HG03460 (cell line): ENCODE measurements at regions not wholly inside any gene's neighbourhood (a gene's known extent, or its start where the extent isn't known, plus 50 kb on each side); places are given as distances from the start of the nearest gene placed in this dataset.
"Not testable (repeated sequence)": the region's sequence is repeated elsewhere in the genome, so short reads cannot be mapped to it uniquely, and the experiment has no call there.

ENCODE experiments used
- ATAC-seq: cut with Tn5 transposase; IDR thresholded peaks from one replicate; pipeline ENCODE4 v1.9.1; 2021; ENCODE audit not compliant: unreplicated experiment

GRCh38 chr1:118479351-118479750 lies 294.3 kb upstream of the SPAG17 start:
- no peak for ATAC-seq

- ATAC-seq = no peak
Measured at GRCh38 chr1:118473825-118474224, 288.8 kb upstream of the SPAG17 start.

DNA sequence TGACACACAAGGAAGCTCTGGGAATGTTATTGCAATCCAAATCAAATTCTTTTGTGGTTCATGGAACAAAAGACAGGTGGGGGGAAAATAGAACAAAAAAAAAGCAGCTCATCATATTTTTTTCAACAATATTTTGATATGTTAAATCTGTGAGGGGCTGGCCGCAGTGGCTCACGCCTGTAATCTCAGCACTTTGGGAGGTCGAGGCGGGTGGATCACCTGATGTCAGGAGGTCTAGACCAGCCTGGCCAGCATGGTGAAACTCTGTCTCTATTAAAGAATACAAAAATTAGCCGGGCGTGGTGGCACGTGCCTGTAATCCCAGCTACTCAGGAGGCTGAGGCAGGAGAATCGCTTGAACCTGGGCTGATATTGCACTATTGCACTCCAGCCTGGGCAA lies 279.4 kb upstream of the SPAG17 start:
- not testable (repeated sequence) for ATAC-seq

DNA sequence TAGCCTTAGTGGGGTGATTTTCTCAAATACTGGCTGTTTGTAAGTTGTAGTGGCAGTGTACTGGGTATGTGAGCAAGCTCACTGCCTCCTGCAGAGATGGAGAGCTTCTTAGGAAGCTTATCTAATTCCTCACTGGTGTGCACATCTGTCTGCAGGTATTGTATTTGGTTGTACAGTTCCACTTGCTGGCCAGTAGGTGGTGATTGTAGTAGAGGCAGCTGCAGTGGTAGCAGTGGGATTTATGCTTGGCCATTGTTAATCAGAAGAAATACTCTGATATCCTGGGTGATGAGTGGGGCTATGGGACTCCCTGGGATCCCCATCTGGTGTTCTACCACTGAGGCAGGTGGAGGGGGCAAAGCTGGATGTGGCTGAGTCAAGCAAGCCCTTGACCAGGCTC lies 276.1 kb upstream of the SPAG17 start:
- ATAC-seq = no peak

GRCh38 chr1:118459871-118460270 lies 274.8 kb upstream of the SPAG17 start:
- no peak for ATAC-seq

GRCh38 chr1:118453856-118454255 lies 268.8 kb upstream of the SPAG17 start:
- ATAC-seq = not testable (repeated sequence)

- no peak for ATAC-seq
Measured at GRCh38 chr1:118445156-118445555, 260.1 kb upstream of the SPAG17 start.

- no peak for ATAC-seq
Measured at GRCh38 chr1:118442214-118442613, 257.2 kb upstream of the SPAG17 start.

DNA sequence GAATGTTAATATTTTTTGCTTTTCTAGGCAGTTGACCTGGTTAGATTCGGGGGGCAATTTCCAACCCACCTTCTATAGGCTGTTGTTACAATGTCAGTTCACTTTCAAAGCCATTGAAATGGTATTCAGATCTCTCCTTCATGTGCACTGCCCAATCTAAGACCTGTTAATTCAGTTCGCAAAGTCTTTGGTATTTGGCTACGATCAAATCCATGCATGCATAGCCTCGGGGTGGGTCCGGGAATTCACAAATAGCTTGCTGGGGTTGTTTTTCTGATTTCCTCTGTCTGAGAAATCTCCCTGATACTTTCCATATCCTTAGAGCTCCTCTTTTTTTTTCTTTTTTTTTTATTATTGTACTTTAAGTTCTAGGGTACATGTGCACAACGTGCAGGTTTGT lies 252.6 kb upstream of the SPAG17 start:
- no peak for ATAC-seq

DNA sequence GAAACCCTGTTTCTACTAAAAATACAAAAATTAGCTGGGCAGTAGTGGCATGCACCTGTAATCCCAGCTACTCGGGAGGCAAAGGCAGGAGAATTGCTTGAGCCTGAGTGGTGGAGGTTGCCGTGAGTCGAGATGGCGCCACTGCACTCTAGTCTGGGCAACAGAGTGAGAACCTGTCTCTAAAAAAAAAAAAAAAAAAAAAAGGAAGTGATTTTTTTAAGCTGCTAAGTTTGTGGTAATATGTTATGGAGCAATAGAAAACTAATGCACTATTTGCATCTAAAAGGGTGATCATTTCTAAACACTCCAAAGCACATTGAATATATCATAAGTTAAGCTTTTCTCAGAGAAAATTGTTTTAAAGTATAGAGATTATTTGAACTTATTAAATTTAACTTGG lies 244.8 kb upstream of the SPAG17 start:
- no peak for ATAC-seq

- ATAC-seq = no peak
Measured at GRCh38 chr1:118421868-118422350, 236.9 kb upstream of the SPAG17 start.

- ATAC-seq = no peak
Measured at GRCh38 chr1:118404024-118404423, 219.0 kb upstream of the SPAG17 start.

DNA sequence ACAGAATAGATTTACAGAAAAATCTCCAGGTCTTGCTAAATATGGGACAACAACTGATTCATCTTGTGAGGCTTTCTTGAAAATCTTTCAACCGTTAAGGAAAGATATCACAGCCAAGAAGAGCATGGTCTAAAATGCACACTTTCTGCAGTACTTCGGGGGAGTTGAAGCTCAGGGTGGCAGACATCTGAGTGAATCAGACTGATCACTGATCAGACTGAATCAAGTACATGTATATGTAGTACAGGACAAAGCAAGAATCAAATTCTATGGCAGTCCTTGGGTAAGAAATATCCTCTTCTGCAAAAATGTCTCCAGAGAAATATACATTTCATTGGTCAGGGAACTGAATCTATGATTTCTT lies 212.4 kb upstream of the SPAG17 start:
- no peak for ATAC-seq

DNA sequence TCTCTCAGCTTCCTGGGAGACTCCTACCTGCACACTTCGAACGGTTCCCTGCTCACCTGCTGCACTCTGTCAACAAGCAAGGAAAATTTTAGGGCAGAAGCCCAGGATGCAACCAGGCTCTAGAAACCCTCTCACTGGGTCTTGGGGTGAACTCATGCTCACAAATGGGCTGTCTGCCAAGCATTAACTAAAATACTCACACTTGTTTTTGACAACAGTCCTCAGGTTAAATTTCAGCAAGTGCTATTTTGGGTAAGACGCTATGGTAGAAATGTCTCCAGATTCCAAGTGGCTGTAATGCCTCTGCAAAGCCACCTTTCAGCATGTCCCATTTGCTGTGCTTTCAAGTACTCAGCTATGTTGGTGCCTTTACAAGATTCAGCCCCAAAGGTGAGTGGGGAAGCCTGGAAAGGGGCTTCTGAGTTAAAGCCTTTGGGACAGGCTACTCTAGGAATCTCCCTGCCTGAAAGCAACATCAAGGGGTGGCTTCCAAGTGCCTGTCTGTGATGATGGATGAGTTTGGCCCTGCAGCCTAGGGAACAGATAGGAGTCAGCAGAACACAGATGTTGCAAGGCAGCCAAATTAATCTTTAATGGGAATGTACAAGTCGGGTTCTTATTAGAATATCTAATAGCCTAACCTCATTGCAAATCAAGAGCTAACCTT lies 211.9 kb upstream of the SPAG17 start:
- ATAC-seq = no peak

- ATAC-seq = no peak
Measured at GRCh38 chr1:118396279-118396678, 211.3 kb upstream of the SPAG17 start.

DNA sequence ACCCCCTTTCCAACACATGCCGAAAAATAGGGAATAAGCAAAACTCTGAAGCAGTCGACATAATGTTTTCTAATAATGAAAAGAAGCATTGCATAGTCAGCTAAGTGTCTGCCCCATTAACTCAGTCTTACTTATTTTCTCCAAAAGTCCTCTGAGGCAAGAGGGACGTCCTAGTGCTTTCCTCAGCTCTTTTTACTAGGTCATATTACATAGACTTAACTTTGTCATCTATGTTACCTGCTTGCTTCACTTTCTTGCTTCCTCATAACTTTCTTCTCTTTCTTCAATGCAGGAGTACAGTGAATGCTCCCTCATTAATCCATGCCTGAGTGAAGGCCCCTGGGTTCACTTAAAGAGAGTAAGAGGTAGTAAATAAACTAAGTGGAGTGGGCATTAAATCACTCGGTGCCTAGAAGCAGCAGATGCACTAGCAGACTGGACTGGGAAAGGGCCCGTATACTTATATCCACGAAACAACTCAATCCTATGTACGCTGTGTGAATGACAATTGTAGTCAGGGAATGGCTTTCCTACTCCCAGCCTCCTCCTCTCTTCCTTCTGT lies 210.5 kb upstream of the SPAG17 start:
- no peak for ATAC-seq

DNA sequence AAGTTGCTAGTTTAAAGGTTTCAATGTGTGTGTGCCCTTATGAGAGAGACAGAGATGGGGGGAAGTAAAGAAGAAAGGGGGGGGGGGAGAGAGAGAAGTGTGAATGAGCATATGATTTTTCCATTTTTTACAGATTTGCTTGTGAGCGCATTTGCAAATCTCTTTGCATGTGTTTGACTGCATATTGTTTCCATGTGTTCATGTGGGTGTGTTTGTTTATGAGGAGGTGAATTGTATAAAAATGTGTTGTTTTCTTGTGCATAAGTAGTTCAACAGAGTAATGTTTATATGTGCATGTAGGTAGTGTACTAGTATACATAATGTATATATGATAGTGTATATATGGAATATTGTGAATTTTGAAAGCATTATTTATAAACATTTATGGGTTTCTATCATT lies 205.9 kb upstream of the SPAG17 start:
- ATAC-seq = no peak

- no peak for ATAC-seq
Measured at GRCh38 chr1:118388301-118388959, 203.4 kb upstream of the SPAG17 start.

DNA sequence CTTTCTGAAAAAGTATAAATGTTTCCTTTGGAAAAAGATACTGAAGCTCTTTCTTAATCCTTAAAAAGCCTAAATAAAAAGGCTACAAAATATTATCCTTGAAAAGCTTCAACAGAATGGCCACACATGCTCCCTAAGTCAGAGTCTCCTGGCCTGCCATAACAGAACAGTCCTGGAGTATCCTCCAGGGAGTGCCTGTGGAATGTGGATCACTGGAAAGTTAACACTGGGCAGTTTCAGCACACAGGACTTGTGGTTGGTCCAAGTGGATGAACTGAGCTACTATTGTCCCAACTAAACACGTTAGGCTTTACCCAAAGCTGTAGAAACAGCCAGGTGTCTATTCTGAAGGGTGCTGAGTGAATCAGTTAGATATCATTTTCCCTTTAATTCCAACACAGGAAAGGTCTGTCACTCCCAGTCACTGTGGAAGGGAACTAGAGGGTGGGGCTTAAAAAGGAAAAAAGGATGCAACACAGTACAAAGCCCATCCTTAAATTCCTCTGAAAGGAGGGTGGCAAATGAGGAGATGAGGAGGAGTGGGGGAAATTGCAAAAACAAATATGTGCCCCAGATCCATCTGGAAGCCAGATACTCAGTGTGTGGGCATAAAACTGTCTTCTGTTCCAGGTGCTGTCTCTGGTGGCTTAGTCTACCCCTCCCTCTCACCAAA lies 196.3 kb upstream of the SPAG17 start:
- no peak for ATAC-seq

DNA sequence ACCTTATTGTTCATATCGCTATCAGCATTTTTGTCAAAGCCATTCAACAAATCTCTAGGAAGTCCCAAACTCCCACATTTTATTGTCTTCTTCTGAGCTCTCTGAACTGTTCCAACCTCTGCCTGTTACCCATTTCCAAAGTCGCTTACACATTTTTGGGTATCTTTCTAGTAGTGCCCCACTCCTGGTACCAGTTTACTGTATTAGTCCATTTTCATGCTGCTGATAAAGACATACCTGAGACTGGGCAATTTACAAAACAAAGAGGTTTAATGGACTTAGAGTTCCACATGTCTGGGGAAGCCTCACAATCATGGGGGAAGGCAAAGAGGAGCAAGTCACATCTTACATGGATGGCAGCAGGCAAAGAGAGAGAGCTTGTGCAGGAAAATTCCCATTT lies 192.2 kb upstream of the SPAG17 start:
- ATAC-seq = not testable (repeated sequence)

- no peak for ATAC-seq
Measured at GRCh38 chr1:118371612-118372011, 186.6 kb upstream of the SPAG17 start.

DNA sequence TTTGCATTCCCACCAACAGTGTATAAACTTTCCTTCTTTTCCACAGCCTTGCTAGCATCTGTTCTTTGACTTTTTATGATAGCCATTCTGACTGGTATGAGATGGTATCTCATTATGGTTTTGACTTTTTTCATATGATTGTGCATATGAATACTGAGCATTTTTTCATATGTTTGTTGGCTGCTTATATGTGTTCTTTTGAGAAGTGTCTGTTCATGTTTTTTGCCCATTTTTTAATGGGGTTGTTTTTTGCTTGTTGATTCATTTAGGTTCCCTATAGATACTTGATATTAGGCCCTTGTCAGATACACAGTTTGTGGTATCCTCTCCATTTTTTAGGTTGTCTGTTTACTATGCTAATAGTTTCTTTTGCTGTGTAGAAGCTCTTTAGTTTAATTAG lies 185.8 kb upstream of the SPAG17 start:
- no peak for ATAC-seq
